DND-41 (cell line): ENCODE measurements at regions not wholly inside any gene's neighbourhood (a gene's known extent, or its start where the extent isn't known, plus 50 kb on each side); places are given as distances from the start of the nearest gene placed in this dataset.

Experiments
- CTCF ChIP-seq: IDR thresholded peaks from 2 replicates; pipeline ENCODE4 v1.5.1; 2012; ENCODE audit warnings: borderline replicate concordance, low read length, moderate library complexity, mild to moderate bottlenecking; ENCODE audit not compliant: poor library complexity, severe bottlenecking; ENCODE audit errors: extremely low read depth
- EZH2 ChIP-seq: IDR thresholded peaks from 3 replicates; pipeline ENCODE4 v1.6.1; 2012; ENCODE audit warnings: borderline replicate concordance, low read depth, mild to moderate bottlenecking, moderate library complexity, low read length, inconsistent platforms; ENCODE audit not compliant: severe bottlenecking

DNA sequence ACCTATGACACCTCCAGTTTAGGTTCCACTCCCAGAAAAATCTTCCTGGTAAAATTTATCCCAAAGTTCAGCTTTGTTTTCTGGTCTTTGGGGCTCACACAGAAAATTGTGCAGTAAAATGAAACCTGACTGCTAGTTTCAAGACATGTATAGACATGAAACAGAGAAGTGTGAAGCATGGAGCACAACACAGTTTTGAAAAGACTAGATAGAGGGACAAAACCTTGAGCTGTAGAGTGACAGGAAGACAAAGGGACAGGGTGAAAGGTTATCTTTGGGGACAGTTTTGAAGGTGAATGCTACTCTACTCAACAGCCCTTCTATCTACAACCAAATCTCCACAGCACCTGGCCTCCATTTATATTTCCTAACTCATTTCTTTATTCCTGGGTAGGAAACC lies 352.6 kb downstream of the RBM43 start:
- TF ChIP-seq CTCF (no peak), EZH2 (no peak)
